Kidney epithelial cell (primary cell): ENCODE measurements at regions not wholly inside any gene's neighbourhood (a gene's known extent, or its start where the extent isn't known, plus 50 kb on each side); places are given as distances from the start of the nearest gene placed in this dataset.
"Not testable (repeated sequence)": the region's sequence is repeated elsewhere in the genome, so short reads cannot be mapped to it uniquely, and the experiment has no call there.

ENCODE experiments used
- DNase-seq: peaks from one replicate; pipeline ENCODE4 v3.0.0-alpha.2; 2010; ENCODE audit warnings: low read depth
- H3K27me3 ChIP-seq: 2 replicates; pipeline ENCODE4 v1.6.0; 2011; ENCODE audit warnings: low read length; ENCODE audit not compliant: control insufficient read depth, insufficient read depth
- H3K36me3 ChIP-seq: 2 replicates; pipeline ENCODE4 v1.5.1; 2011; ENCODE audit warnings: low read length; ENCODE audit not compliant: control insufficient read depth, insufficient read depth
- H3K4me3 ChIP-seq: 2 replicates; pipeline ENCODE4 v1.5.1; 2011; ENCODE audit warnings: low read depth, mild to moderate bottlenecking, control low read depth, low read length
- TF ChIP-seq, protein P1 (sequence below): IDR thresholded peaks from 2 replicates; pipeline ENCODE4 v1.5.1; 2011; ENCODE audit warnings: mild to moderate bottlenecking, moderate library complexity, low read length, control low read depth, inconsistent platforms; ENCODE audit not compliant: insufficient read depth, poor library complexity, severe bottlenecking

DNA sequence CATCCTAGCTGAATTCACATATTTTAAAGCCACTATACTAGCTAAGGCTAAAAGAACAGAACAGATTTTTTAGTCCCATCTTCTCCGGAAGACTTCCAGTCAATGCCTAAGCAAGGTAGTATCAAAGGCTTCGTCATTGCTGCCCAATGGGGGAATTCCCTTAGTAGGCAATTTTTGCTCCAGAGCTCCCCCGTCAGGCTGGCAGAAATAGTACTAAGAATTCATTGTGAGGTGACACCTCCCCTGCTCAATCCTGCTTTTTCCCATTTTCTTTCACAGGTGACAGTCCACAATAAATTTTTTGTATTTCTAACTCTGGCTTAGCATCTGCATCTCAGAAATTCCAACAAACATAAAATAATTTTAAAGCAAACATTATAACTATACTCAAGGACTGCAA is 52.8 kb upstream of the SRSF6 start:
- TF ChIP-seq, protein P1, sequence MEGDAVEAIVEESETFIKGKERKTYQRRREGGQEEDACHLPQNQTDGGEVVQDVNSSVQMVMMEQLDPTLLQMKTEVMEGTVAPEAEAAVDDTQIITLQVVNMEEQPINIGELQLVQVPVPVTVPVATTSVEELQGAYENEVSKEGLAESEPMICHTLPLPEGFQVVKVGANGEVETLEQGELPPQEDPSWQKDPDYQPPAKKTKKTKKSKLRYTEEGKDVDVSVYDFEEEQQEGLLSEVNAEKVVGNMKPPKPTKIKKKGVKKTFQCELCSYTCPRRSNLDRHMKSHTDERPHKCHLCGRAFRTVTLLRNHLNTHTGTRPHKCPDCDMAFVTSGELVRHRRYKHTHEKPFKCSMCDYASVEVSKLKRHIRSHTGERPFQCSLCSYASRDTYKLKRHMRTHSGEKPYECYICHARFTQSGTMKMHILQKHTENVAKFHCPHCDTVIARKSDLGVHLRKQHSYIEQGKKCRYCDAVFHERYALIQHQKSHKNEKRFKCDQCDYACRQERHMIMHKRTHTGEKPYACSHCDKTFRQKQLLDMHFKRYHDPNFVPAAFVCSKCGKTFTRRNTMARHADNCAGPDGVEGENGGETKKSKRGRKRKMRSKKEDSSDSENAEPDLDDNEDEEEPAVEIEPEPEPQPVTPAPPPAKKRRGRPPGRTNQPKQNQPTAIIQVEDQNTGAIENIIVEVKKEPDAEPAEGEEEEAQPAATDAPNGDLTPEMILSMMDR = peak; percentile 16
- H3K36me3 ChIP-seq = no peaks in the 10 kb centered on the region
- no peak for DNase-seq
- H3K4me3 ChIP-seq = no peak overlapping the region
- no peaks in the 10 kb centered on the region for H3K27me3 ChIP-seq

DNA sequence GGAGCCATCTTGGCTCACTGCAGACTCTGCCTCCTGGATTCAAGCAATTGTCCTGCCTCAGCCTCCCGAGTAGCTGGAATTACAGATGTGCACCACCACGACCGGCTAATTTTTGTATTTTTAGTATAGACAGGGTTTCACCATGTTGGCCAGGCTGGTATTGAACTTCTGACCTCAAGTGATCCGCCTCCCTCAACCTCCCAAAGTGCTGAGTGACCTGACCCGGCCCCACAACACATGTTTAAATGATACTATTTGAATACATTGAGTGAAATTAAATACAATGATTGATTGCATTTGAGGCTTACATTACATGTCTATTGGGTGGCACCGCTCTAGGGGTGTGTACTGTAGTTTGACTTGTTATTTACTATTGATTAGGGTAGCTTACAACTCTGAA is 56.8 kb upstream of the SRSF6 start:
- not testable (repeated sequence) for DNase-seq, H3K36me3 ChIP-seq, H3K27me3 ChIP-seq, H3K4me3 ChIP-seq

DNA sequence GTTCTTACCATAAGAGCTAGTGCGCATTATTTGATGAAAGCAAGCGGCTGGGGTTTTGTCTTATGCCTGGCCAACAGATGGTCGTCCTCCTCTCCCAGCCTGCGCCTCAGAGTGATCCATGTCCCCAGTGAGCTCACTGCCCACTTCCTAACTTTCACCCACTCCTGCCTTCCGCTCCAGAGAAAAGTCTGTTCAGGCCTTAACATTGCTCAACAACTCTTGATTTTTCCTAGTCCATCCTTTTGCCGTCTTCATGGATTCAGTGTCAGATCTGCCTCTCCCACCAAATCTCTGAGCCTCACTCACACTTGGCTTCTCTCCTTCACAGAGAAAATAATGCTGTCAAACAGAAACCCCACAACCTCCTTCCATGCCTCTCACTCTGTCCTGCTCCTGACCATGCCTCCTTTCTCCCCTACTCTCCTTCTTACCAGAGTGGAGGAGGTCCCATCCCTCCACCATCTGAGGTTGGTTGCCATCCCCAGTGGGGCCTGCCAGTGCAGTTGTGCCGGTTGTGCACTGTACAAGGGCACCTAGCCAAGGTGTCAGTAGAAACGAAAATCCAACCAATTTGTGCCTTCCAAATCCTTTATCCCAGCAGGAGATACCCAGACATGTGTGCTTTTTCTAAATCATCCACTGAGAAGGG is 58.9 kb upstream of the SRSF6 start:
- DNase-seq = no peak
- Histone ChIP-seq H3K27me3 (no peaks in the 10 kb centered on the region), H3K4me3 (no peak overlapping the region), H3K36me3 (no peaks in the 10 kb centered on the region)
- TF ChIP-seq, protein P1 = no peak

DNA sequence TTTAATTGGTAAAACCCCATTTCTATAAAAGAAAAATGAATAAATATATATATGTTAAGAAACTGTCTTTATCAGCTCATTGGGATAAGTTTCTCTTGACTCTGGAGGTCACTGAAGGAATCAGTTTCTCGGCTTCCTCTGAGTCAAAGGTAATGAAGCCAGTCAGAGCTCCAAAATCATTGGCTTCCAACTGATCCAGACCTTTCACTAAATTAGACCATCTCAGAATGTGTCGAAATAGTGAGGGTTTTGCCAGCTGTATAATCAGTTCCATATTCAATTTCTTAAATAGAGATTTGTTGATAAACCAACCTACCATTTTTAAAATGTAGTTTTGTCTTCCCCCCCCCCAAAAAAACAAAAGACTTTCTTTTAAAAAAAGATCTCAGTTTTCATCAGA is 60.5 kb upstream of the SRSF6 start:
- H3K4me3 ChIP-seq = no peak overlapping the region
- H3K27me3 ChIP-seq = no peaks in the 10 kb centered on the region
- no peak for DNase-seq
- H3K36me3 ChIP-seq = no peaks in the 10 kb centered on the region
- TF ChIP-seq, protein P1 = no peak

DNA sequence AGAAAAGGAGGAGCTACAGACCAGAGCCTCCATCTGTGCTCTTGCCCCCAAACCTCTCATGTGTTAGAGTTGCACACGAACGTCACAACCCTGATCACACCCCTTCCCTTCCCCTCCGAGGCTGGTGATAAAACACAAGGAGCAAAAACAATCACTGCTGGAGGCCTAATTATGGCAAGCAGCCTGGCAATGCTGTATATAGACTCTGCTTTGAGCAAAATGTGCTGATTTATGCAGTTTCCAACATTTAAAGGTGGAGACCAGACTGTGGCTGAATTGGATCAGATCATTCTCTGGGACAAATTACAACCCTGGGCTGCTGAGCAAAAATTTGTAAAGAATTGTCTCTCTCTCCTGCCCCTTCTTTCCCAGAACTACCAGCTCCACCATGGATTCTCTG is 64.6 kb upstream of the SRSF6 start:
- no peaks in the 10 kb centered on the region for H3K27me3 ChIP-seq
- no peak overlapping the region for H3K4me3 ChIP-seq
- TF ChIP-seq, protein P1 = no peak
- no peaks in the 10 kb centered on the region for H3K36me3 ChIP-seq
- no peak for DNase-seq

DNA sequence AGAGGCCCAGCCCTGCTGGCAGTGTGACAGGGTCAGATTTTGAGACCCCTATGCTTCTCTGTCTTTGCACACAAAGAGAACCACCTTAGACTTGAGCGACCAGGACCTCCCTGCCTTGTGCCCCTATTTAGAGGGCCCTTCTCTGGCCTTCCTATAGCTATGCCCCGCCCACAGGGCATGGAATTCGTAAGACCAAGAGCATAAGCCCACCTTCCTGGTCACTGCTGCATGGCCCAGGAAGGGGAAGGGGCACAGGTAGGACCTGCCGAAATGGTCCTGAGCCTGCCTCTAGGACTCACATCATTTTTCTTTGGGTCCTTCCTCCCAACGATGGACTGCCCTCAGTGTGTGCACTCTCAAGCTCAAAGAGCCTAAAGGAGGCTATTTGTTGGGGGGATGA is 65.1 kb upstream of the SRSF6 start:
- TF ChIP-seq, protein P1 = no peak
- H3K36me3 ChIP-seq = no peaks in the 10 kb centered on the region
- DNase-seq = no peak
- no peak overlapping the region for H3K4me3 ChIP-seq
- H3K27me3 ChIP-seq = no peaks in the 10 kb centered on the region
